Stimulated activated CD8-positive, alpha-beta memory T cell treated with anti-CD3 and anti-CD28 coated beads, Interleukin-4, amount 100 ng/mL, for 4 hours (primary cell): ENCODE measurements at regions not wholly inside any gene's neighbourhood (a gene's known extent, or its start where the extent isn't known, plus 50 kb on each side); places are given as distances from the start of the nearest gene placed in this dataset.

ENCODE experiments used
- DNase-seq, 2 donors: peaks; one replicate each; pipeline ENCODE4 v3.0.0-alpha.2; 2020; ENCODE audit warnings: low read depth in 2 of 2, low spot score in 1 of 2

- no peak for DNase-seq
Measured at GRCh38 chr20:63087872-63088680, 81.3 kb upstream of the BHLHE23 start.

GRCh38 chr20:63087236-63087871 is 80.6 kb upstream of the BHLHE23 start:
- DNase-seq, result no peak

GRCh38 chr20:63086421-63087235 is 79.9 kb upstream of the BHLHE23 start:
- DNase-seq, result no peak

GRCh38 chr20:63085151-63085861 is 78.5 kb upstream of the BHLHE23 start:
- no peak for DNase-seq

GRCh38 chr20:63084563-63084927 is 77.8 kb upstream of the BHLHE23 start:
- DNase-seq, result no peak

GRCh38 chr20:63083831-63084562 is 77.2 kb upstream of the BHLHE23 start:
- no peak for DNase-seq

GRCh38 chr20:63082939-63083735 is 76.4 kb upstream of the BHLHE23 start:
- DNase-seq, result no peak

- no peak for DNase-seq
Measured at GRCh38 chr20:63082308-63082938, 75.7 kb upstream of the BHLHE23 start.

GRCh38 chr20:63081831-63082230 is 75.1 kb upstream of the BHLHE23 start:
- DNase-seq, result no peak

GRCh38 chr20:63081351-63081750 is 74.6 kb upstream of the BHLHE23 start:
- DNase-seq, result no peak

- DNase-seq, result no peak
Measured at GRCh38 chr20:63080811-63081210, 74.0 kb upstream of the BHLHE23 start.

GRCh38 chr20:63080411-63080810 is 73.6 kb upstream of the BHLHE23 start:
- no peak for DNase-seq

GRCh38 chr20:63079971-63080370 is 73.2 kb upstream of the BHLHE23 start:
- no peak for DNase-seq

GRCh38 chr20:63077705-63078104 is 70.9 kb upstream of the BHLHE23 start:
- no peak for DNase-seq

GRCh38 chr20:63076421-63076820 is 69.7 kb upstream of the BHLHE23 start:
- DNase-seq, result no peak

- DNase-seq, result no peak
Measured at GRCh38 chr20:63074631-63075030, 67.9 kb upstream of the BHLHE23 start.

- DNase-seq, result no peak
Measured at GRCh38 chr20:63074182-63074581, 67.4 kb upstream of the BHLHE23 start.

- DNase-seq, result no peak
Measured at GRCh38 chr20:63073738-63074065, 66.9 kb upstream of the BHLHE23 start.

- DNase-seq, result no peak
Measured at GRCh38 chr20:63072991-63073737, 66.4 kb upstream of the BHLHE23 start.
